PC-3 (cell line): ENCODE measurements at regions not wholly inside any gene's neighbourhood (a gene's known extent, or its start where the extent isn't known, plus 50 kb on each side); places are given as distances from the start of the nearest gene placed in this dataset.

Experiments
- ATAC-seq: fragments of 200-7000 bp; cut with Tn5 transposase; 2 replicates; pipeline ENCODE4 v1.9.1; 2020; ENCODE audit warnings: mild to moderate bottlenecking, moderate library complexity
- BruUV-seq: library from RNA; stranded (reverse); fragments of 400-500 nt; replicated peaks from 2 replicates; lab custom pipeline; 2021; lab: Mats Ljungman, UMichigan
- CTCF ChIA-PET: fragments of 300-600 bp; sonication (Branson Sonifier 250); formaldehyde crosslinking; loops from one replicate; lab custom pipeline; 2022; ENCODE audit warnings: antibody characterized with exemption; lab: Charles Lee
- POLR2A ChIA-PET: fragments of 300-600 bp; sonication (Branson Sonifier 250); formaldehyde crosslinking; loops from one replicate; lab custom pipeline; 2022; ENCODE audit warnings: antibody characterized with exemption; ENCODE audit not compliant: unreplicated experiment; lab: Charles Lee
- DNase-seq: peaks from one replicate; pipeline ENCODE4 v3.0.0-alpha.2; 2015
- H2AFZ ChIP-seq: fragments of 300-600 bp; sonication (generic); 2 replicates; pipeline ENCODE4 v1.6.0; 2016; ENCODE audit warnings: antibody characterized with exemption, low read length
- H3F3A ChIP-seq: fragments of 300-600 bp; sonication (generic); one replicate; pipeline ENCODE4 v1.6.0; 2017; ENCODE audit warnings: antibody characterized with exemption, low read length, control low read depth, mild to moderate bottlenecking; ENCODE audit not compliant: unreplicated experiment
- H3K27ac ChIP-seq: fragments of 300-600 bp; sonication (generic); 2 replicates; pipeline ENCODE4 v1.5.1; 2016; ENCODE audit warnings: mild to moderate bottlenecking, low read length
- H3K27me3 ChIP-seq: fragments of 300-600 bp; sonication (generic); 2 replicates; pipeline ENCODE4 v1.6.1; 2016; ENCODE audit warnings: low read length, mixed read lengths
- H3K36me3 ChIP-seq: fragments of 300-600 bp; sonication (generic); 2 replicates; pipeline ENCODE4 v1.6.1; 2016; ENCODE audit warnings: low read depth, mixed run types, low read length, mixed read lengths
- H3K4me1 ChIP-seq: fragments of 300-600 bp; sonication (generic); 2 replicates; pipeline ENCODE4 v1.5.1; 2016; ENCODE audit warnings: low read length; ENCODE audit not compliant: insufficient read depth
- H3K4me2 ChIP-seq: fragments of 300-600 bp; sonication (generic); 2 replicates; pipeline ENCODE4 v1.6.0; 2016; ENCODE audit warnings: low read length
- H3K4me3 ChIP-seq: fragments of 300-600 bp; sonication (generic); 2 replicates; pipeline ENCODE4 v1.5.1; 2016; ENCODE audit warnings: mild to moderate bottlenecking, low read length, mixed read lengths
- H3K79me2 ChIP-seq: fragments of 300-600 bp; sonication (generic); 2 replicates; pipeline ENCODE4 v1.6.1; 2017; ENCODE audit warnings: low read length, mixed read lengths
- H3K9ac ChIP-seq: fragments of 300-600 bp; sonication (generic); 2 replicates; pipeline ENCODE4 v1.6.0; 2016; ENCODE audit warnings: mild to moderate bottlenecking, low read length
- H3K9me2 ChIP-seq: fragments of 300-600 bp; sonication (generic); replicated peaks from 2 replicates; pipeline ENCODE4 v1.6.1; 2016; ENCODE audit warnings: mixed run types, low read length, mixed read lengths
- H3K9me3 ChIP-seq: fragments of 300-600 bp; sonication (generic); 2 replicates; pipeline ENCODE4 v1.6.1; 2016; ENCODE audit warnings: low read length, mixed read lengths
- H4K20me1 ChIP-seq: fragments of 300-600 bp; sonication (generic); 2 replicates; pipeline ENCODE4 v1.6.1; 2016; ENCODE audit warnings: low read length, mixed read lengths
- EZH2 ChIP-seq: fragments of 300-600 bp; sonication (generic); IDR thresholded peaks from one replicate; pipeline ENCODE4 v1.6.1; 2017; ENCODE audit warnings: antibody characterized with exemption, mild to moderate bottlenecking, low read length; ENCODE audit not compliant: unreplicated experiment
- EZH2phosphoT487 ChIP-seq: fragments of 300-600 bp; sonication (generic); IDR thresholded peaks from 2 replicates; pipeline ENCODE4 v1.6.1; 2018; ENCODE audit warnings: mild to moderate bottlenecking, antibody characterized with exemption, low read length, borderline replicate concordance
- intact Hi-C: fragments of 100-400 bp; cut with micrococcal nuclease; formaldehyde crosslinking; loops from 2 replicates; pipeline ENCODE4 v1.9.0; 2023
- TF ChIP-seq, protein P1 (sequence below): fragments of 300-600 bp; sonication (generic); conservative IDR thresholded peaks from 2 replicates; pipeline ENCODE4 v1.5.1; 2017; ENCODE audit warnings: antibody characterized with exemption, low read depth, mild to moderate bottlenecking, low read length

- DNase-seq (no peak), ATAC-seq (no peak)
- H3K9me3 ChIP-seq: peaks cover 30% of the 10 kb centered on the region
- no peak overlapping the region for H3K9ac ChIP-seq
- POLR2A ChIA-PET: no interaction called here
- no peaks in the 10 kb centered on the region for H3K79me2 ChIP-seq
- no peaks in the 10 kb centered on the region for H3F3A ChIP-seq
- intact Hi-C loops: no loop called here
- no peaks in the 10 kb centered on the region for H3K27me3 ChIP-seq
- no peaks in the 10 kb centered on the region for H3K36me3 ChIP-seq
- H3K27ac ChIP-seq: no peak overlapping the region
- no peaks in the 10 kb centered on the region for H3K9me2 ChIP-seq
- H2AFZ ChIP-seq: no peak overlapping the region
- BruUV-seq: no TSS peak
- no peak for TF ChIP-seq EZH2
- H3K4me1 ChIP-seq: no peaks in the 10 kb centered on the region
- CTCF ChIA-PET: no interaction called here
- H4K20me1 ChIP-seq: no peaks in the 10 kb centered on the region
- no peak overlapping the region for H3K4me2 ChIP-seq
- H3K4me3 ChIP-seq: no peak overlapping the region
Observed at GRCh38 chr20:55291261-55291660, 714.1 kb downstream of the CBLN4 start.

DNA sequence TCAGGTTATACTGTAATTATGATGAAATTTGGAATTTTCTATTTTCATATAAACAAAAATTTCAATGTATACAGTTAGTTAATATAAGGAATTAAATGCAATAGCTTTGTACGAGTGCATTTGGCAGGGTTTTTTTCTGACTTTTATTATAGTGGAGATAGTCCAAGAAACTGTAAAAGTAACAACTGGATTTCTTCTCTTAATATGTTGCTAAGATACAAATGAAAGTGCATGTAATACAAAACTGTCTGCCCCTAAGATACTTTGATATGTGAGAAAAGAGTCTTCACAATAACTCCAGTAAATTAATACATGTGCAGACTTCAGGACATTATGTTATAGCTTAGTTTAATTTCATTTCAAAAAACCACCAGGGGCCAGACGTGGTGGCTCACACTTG is 721.4 kb downstream of the CBLN4 start:
- H3K36me3 ChIP-seq: no peaks in the 10 kb centered on the region
- H3K79me2 ChIP-seq: no peaks in the 10 kb centered on the region
- ATAC-seq (no peak), DNase-seq (no peak)
- BruUV-seq: no TSS peak
- no peak overlapping the region for H3K4me3 ChIP-seq
- intact Hi-C loops: no loop called here
- ChIA-PET POLR2A (no interaction called here), CTCF (no interaction called here)
- H3K9me2 ChIP-seq: no peaks in the 10 kb centered on the region
- H3K4me2 ChIP-seq: no peak overlapping the region
- H3F3A ChIP-seq: no peaks in the 10 kb centered on the region
- peaks cover 39% of the 10 kb centered on the region for H3K9me3 ChIP-seq
- no peaks in the 10 kb centered on the region for H3K4me1 ChIP-seq
- H2AFZ ChIP-seq: no peak overlapping the region
- no peak overlapping the region for H3K9ac ChIP-seq
- TF ChIP-seq EZH2phosphoT487 (no peak), EZH2 (no peak)
- TF ChIP-seq, protein P1, sequence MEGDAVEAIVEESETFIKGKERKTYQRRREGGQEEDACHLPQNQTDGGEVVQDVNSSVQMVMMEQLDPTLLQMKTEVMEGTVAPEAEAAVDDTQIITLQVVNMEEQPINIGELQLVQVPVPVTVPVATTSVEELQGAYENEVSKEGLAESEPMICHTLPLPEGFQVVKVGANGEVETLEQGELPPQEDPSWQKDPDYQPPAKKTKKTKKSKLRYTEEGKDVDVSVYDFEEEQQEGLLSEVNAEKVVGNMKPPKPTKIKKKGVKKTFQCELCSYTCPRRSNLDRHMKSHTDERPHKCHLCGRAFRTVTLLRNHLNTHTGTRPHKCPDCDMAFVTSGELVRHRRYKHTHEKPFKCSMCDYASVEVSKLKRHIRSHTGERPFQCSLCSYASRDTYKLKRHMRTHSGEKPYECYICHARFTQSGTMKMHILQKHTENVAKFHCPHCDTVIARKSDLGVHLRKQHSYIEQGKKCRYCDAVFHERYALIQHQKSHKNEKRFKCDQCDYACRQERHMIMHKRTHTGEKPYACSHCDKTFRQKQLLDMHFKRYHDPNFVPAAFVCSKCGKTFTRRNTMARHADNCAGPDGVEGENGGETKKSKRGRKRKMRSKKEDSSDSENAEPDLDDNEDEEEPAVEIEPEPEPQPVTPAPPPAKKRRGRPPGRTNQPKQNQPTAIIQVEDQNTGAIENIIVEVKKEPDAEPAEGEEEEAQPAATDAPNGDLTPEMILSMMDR: no peak
- no peaks in the 10 kb centered on the region for H3K27me3 ChIP-seq
- H4K20me1 ChIP-seq: no peaks in the 10 kb centered on the region
- no peak overlapping the region for H3K27ac ChIP-seq

DNA sequence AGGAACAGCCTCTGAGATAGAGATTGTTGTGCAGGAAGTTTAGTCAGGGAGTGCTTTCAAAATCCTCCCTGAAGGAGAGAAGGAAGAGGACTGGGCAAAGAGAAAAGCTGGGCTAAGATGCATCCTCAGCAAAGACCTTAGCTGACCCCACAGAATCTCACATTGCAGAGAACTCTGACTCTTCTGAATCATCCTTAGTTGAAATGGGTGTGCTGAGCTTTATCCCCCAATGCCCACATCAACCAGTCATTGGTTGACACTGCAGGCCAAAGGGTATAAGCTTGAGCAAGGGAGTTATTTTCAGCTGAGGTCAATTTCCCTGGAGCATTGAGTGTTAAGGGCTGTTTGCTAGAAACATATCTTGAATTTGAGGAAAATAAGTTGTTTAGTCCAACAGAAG is 732.2 kb downstream of the CBLN4 start:
- no peak overlapping the region for H3K4me3 ChIP-seq
- no peak overlapping the region for H3K9ac ChIP-seq
- no peaks in the 10 kb centered on the region for H4K20me1 ChIP-seq
- BruUV-seq: no TSS peak
- H3K9me2 ChIP-seq: no peaks in the 10 kb centered on the region
- no peaks in the 10 kb centered on the region for H3K36me3 ChIP-seq
- no peak overlapping the region for H3K4me2 ChIP-seq
- peaks cover 24% of the 10 kb centered on the region for H3K9me3 ChIP-seq
- no peak for TF ChIP-seq EZH2
- H3K79me2 ChIP-seq: no peaks in the 10 kb centered on the region
- no peak for DNase-seq
- intact Hi-C loops: no loop called here
- H2AFZ ChIP-seq: no peak overlapping the region
- H3K4me1 ChIP-seq: no peaks in the 10 kb centered on the region
- POLR2A ChIA-PET: no interaction called here
- H3K27ac ChIP-seq: no peak overlapping the region
- CTCF ChIA-PET: no interaction called here
- no peaks in the 10 kb centered on the region for H3K27me3 ChIP-seq
- H3F3A ChIP-seq: no peaks in the 10 kb centered on the region
- ATAC-seq: no peak

GRCh38 chr20:55271371-55271770 is 733.9 kb downstream of the CBLN4 start:
- no peaks in the 10 kb centered on the region for H3F3A ChIP-seq
- H3K4me3 ChIP-seq: no peak overlapping the region
- CTCF ChIA-PET: no interaction called here
- H3K27ac ChIP-seq: no peak overlapping the region
- no peak overlapping the region for H3K4me2 ChIP-seq
- no peaks in the 10 kb centered on the region for H4K20me1 ChIP-seq
- ATAC-seq (no peak), DNase-seq (no peak)
- H2AFZ ChIP-seq: no peak overlapping the region
- H3K79me2 ChIP-seq: no peaks in the 10 kb centered on the region
- intact Hi-C loops: no loop called here
- H3K9me2 ChIP-seq: no peaks in the 10 kb centered on the region
- no peak overlapping the region for H3K9ac ChIP-seq
- POLR2A ChIA-PET: no interaction called here
- no peaks in the 10 kb centered on the region for H3K36me3 ChIP-seq
- no peaks in the 10 kb centered on the region for H3K4me1 ChIP-seq
- TF ChIP-seq EZH2 (no peak), EZH2phosphoT487 (no peak)
- TF ChIP-seq, protein P1: no peak
- H3K9me3 ChIP-seq: peaks cover 36% of the 10 kb centered on the region
- BruUV-seq: no TSS peak
- H3K27me3 ChIP-seq: no peaks in the 10 kb centered on the region
